ENCODE measurements at regions not wholly inside any gene's neighbourhood (a gene's known extent, or its start where the extent isn't known, plus 50 kb on each side); places are given as distances from the start of the nearest gene placed in this dataset.

DNA sequence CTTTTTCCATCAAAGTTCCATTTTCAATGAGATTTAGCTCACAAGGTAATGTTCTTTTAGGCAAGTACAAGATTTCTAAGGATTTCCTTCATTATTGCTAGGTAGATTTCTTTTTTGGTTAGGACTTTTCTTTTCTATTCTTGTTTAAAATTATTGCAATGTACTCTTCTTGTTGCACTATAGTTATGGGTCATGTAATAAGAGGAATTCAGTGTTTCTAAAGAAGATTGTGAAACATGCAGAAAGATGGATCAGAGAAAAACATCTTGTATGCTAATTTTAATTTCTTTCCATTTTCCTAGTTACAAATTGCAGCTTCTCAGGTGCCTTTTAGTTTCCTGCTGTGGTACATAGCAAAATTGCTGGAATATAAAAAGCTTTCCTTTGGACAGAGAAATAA, 56.1 kb downstream of the BTG1 start:
- H3K4me3 ChIP-seq: no peak overlapping the region
- no peak for DNase-seq (ENCODE audit: extremely low spot score in 2 of 2)
- no peaks in the 10 kb centered on the region for H3K27me3 ChIP-seq
- intact Hi-C loops (cut with DNase I): no loop called here
- H3K9me3 ChIP-seq: no peaks in the 10 kb centered on the region
- TF ChIP-seq POLR2A (IDR thresholded peaks at IDR 0.05) (no peak), POLR2AphosphoS5 (IDR thresholded peaks at IDR 0.05; ENCODE audit: insufficient read depth in 1 of 2, low read depth in 1 of 2) (no peak)
- TF ChIP-seq, protein P1, sequence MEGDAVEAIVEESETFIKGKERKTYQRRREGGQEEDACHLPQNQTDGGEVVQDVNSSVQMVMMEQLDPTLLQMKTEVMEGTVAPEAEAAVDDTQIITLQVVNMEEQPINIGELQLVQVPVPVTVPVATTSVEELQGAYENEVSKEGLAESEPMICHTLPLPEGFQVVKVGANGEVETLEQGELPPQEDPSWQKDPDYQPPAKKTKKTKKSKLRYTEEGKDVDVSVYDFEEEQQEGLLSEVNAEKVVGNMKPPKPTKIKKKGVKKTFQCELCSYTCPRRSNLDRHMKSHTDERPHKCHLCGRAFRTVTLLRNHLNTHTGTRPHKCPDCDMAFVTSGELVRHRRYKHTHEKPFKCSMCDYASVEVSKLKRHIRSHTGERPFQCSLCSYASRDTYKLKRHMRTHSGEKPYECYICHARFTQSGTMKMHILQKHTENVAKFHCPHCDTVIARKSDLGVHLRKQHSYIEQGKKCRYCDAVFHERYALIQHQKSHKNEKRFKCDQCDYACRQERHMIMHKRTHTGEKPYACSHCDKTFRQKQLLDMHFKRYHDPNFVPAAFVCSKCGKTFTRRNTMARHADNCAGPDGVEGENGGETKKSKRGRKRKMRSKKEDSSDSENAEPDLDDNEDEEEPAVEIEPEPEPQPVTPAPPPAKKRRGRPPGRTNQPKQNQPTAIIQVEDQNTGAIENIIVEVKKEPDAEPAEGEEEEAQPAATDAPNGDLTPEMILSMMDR (IDR thresholded peaks at IDR 0.05): no peak
- no peaks in the 10 kb centered on the region for H3K36me3 ChIP-seq
- H3K4me1 ChIP-seq: peaks cover 8% of the 10 kb centered on the region
- H3K27ac ChIP-seq: no peak overlapping the region

DNA sequence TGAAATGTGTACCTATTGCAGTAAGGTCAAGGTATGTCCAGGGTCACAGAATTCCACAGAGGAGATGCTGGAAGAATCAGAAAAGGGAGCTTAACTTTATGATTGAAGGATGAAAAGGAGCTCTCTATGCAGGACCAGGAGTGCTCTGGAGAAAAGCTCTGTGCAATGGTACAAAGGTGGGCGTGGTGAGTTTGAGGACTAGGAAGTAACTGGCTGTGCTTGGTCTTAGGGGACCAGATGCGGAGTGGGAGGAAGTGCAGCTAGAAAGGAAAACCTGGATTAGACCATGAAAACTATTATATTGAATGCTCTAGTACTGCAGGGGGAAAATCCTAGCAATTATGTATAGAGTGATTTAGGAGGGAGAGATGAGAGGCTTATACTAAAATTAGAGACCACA, 56.8 kb downstream of the BTG1 start:
- H3K9me3 ChIP-seq: no peaks in the 10 kb centered on the region
- DNase-seq (ENCODE audit: extremely low spot score in 2 of 2): no peak
- TF ChIP-seq, protein P1 (IDR thresholded peaks at IDR 0.05): no peak
- intact Hi-C loops (cut with DNase I): no loop called here
- peaks cover 8% of the 10 kb centered on the region for H3K4me1 ChIP-seq
- H3K27me3 ChIP-seq: no peaks in the 10 kb centered on the region
- H3K36me3 ChIP-seq: no peaks in the 10 kb centered on the region
- no peak overlapping the region for H3K4me3 ChIP-seq
- H3K27ac ChIP-seq: no peak overlapping the region

DNA sequence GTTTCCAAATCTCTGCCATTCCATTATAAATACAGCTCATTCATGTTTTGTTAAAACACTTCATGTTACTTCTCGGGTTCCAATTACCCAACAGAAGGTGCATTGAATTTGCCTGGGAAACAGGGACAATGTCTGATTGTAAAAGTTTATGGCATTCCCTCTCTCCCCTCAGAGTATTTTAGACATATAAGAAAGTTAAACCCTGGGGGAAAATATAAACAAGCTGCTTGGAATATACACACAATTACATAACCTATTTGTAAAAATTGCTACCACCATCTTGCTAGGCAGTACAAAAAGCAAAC, 60.0 kb downstream of the BTG1 start:
- Histone ChIP-seq H3K9me3 (no peaks in the 10 kb centered on the region), H3K36me3 (no peaks in the 10 kb centered on the region), H3K27ac (no peak overlapping the region), H3K4me1 (peaks cover 8% of the 10 kb centered on the region), H3K4me3 (no peak overlapping the region), H3K27me3 (no peaks in the 10 kb centered on the region)
- intact Hi-C loops (cut with DNase I): no loop called here
- TF ChIP-seq POLR2A (IDR thresholded peaks at IDR 0.05) (no peak), POLR2AphosphoS5 (IDR thresholded peaks at IDR 0.05; ENCODE audit: insufficient read depth in 1 of 2, low read depth in 1 of 2) (no peak)
- TF ChIP-seq, protein P1 (IDR thresholded peaks at IDR 0.05): no peak
- DNase-seq (ENCODE audit: extremely low spot score in 2 of 2): no peak

DNA sequence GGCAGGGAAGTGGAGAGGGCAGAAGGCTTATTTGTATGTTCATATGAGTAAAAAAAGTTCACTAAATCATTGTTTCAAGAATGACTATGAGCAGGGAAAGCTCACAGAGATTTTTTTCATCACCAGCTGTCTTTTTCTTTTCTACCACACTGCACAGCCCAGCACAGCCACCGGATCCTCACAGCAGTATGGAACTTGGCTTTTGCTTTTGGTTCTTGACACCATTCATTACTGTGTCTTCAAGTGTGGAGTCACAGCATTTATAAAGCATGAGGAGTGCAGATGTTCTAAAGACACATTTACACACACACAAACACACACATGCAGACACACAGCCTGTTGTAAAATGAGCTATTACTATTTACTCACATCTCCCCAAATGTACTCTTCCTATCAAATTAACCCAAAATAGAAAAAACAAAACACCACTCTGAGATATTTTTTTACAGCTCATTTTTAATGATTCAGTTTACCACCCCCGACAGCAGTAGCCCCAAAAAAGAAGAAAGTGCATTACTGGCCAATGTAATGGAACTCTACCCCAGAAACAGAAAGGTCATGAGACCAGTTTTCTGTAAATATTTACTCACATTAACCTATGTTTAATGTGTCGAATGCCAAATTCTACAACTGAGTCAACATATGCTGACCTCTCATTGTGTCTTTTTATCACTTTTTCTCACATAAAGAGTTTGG, 60.5 kb downstream of the BTG1 start:
- TF ChIP-seq, protein P1 (IDR thresholded peaks at IDR 0.05): no peak
- no peak for TF ChIP-seq POLR2A (IDR thresholded peaks at IDR 0.05)
- TF ChIP-seq POLR2AphosphoS5 (IDR thresholded peaks at IDR 0.05; ENCODE audit: insufficient read depth in 1 of 2, low read depth in 1 of 2): no peak
- peaks cover 8% of the 10 kb centered on the region for H3K4me1 ChIP-seq
- intact Hi-C loops (cut with DNase I): no loop called here

DNA sequence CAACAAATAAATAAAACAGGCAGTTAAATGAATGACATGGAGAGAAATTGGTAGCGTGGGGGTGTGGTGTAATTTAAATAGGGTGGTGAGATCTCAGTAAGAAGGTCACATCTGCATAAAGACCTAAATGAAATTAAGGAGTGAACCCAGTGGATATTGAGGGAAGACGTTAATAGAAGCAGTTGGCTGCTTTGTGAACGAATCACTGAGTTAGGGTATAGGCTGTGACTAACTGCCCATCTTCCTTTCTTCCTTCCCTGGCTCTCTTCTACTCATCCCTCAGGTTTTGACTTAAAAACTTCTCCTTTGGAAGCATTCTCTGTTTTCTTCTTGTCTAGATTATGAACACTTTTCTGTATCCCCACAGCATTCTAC, 64.7 kb downstream of the BTG1 start:
- Histone ChIP-seq H3K27ac (peak overlapping the region; percentile 53), H3K9me3 (no peaks in the 10 kb centered on the region), H3K4me1 (peaks cover 13% of the 10 kb centered on the region), H3K36me3 (no peaks in the 10 kb centered on the region), H3K27me3 (no peaks in the 10 kb centered on the region), H3K4me3 (no peak overlapping the region)
- intact Hi-C loops (cut with DNase I): no loop called here
- no peak for DNase-seq (ENCODE audit: extremely low spot score in 2 of 2)
- TF ChIP-seq POLR2A (IDR thresholded peaks at IDR 0.05) (no peak), POLR2AphosphoS5 (IDR thresholded peaks at IDR 0.05; ENCODE audit: insufficient read depth in 1 of 2, low read depth in 1 of 2) (no peak)
- TF ChIP-seq, protein P1 (IDR thresholded peaks at IDR 0.05): no peak

More for the DNA sequence above, 60.5 kb downstream of the BTG1 start:
- Histone ChIP-seq H3K4me3 (no peak overlapping the region), H3K27me3 (no peaks in the 10 kb centered on the region), H3K36me3 (no peaks in the 10 kb centered on the region), H3K9me3 (no peaks in the 10 kb centered on the region), H3K27ac (no peak overlapping the region)
- no peak for DNase-seq (ENCODE audit: extremely low spot score in 2 of 2)
